CD8-positive, alpha-beta memory T cell (primary cell): ENCODE measurements at regions not wholly inside any gene's neighbourhood (a gene's known extent, or its start where the extent isn't known, plus 50 kb on each side); places are given as distances from the start of the nearest gene placed in this dataset.

Experiments
- CTCF ChIA-PET: fragments of 350-600 bp; sonication (Branson Sonifier 250); formaldehyde crosslinking; loops from one replicate; lab custom pipeline; 2021; ENCODE audit warnings: antibody characterized with exemption; lab: Charles Lee
- POLR2A ChIA-PET: fragments of 350-600 bp; sonication (Branson Sonifier 250); formaldehyde crosslinking; loops from one replicate; lab custom pipeline; 2021; ENCODE audit warnings: antibody characterized with exemption; lab: Charles Lee
- DNase-seq, 5 donors: peaks; one replicate each; pipeline versions ENCODE4 v3.0.0 to v3.0.0-alpha.2; 2020 to 2022; ENCODE audit warnings: mixed read lengths in 1 of 5
- H3K27ac ChIP-seq: one replicate; pipeline ENCODE4 v1.7.0; 2013; ENCODE audit warnings: low read depth, mild to moderate bottlenecking, low read length, moderate library complexity
- H3K27me3 ChIP-seq: 2 replicates; pipeline ENCODE4 v1.7.0; 2013; ENCODE audit warnings: low read length, mild to moderate bottlenecking; ENCODE audit not compliant: insufficient read depth, poor library complexity, severe bottlenecking
- H3K36me3 ChIP-seq: 2 replicates; pipeline ENCODE4 v1.7.0; 2013; ENCODE audit warnings: mild to moderate bottlenecking, low read length, moderate library complexity; ENCODE audit not compliant: insufficient read depth
- H3K4me1 ChIP-seq: 2 replicates; pipeline ENCODE4 v1.7.0; 2013; ENCODE audit warnings: mild to moderate bottlenecking, low read length, moderate library complexity; ENCODE audit not compliant: insufficient read depth
- H3K4me3 ChIP-seq: 2 replicates; pipeline ENCODE4 v1.7.0; 2013; ENCODE audit warnings: mild to moderate bottlenecking, low read length
- H3K9me3 ChIP-seq: 2 replicates; pipeline ENCODE4 v1.7.0; 2013; ENCODE audit warnings: mild to moderate bottlenecking, low read length
- H3K27ac Mint-ChIP-seq, 8 donors: one replicate each; pipeline ENCODE4 v1.8.0; 2020 to 2021; ENCODE audit warnings: mixed read lengths in 8 of 8, mild to moderate bottlenecking in 6 of 8, inconsistent platforms in 3 of 8, moderate library complexity in 3 of 8
- H3K27me3 Mint-ChIP-seq, 2 donors: one replicate each; pipeline ENCODE4 v1.8.0; 2020 to 2021; ENCODE audit warnings: mixed read lengths in 2 of 2, mild to moderate bottlenecking in 1 of 2, moderate library complexity in 1 of 2
- H3K36me3 Mint-ChIP-seq, 3 donors: one replicate each; pipeline ENCODE4 v1.8.0; 2020 to 2021; ENCODE audit warnings: mixed read lengths in 3 of 3, inconsistent platforms in 1 of 3, mild to moderate bottlenecking in 1 of 3
- H3K4me1 Mint-ChIP-seq, 3 donors: one replicate each; pipeline ENCODE4 v1.8.0; 2020 to 2021; ENCODE audit warnings: mixed read lengths in 3 of 3, inconsistent platforms in 1 of 3, mild to moderate bottlenecking in 1 of 3
- H3K4me3 Mint-ChIP-seq, 7 donors: one replicate each; pipeline ENCODE4 v1.8.0; 2020 to 2021; ENCODE audit warnings: mixed read lengths in 7 of 7, mild to moderate bottlenecking in 6 of 7, moderate library complexity in 4 of 7, inconsistent platforms in 2 of 7
- H3K9me3 Mint-ChIP-seq, 5 donors: one replicate each; pipeline ENCODE4 v1.8.0; 2020 to 2022; ENCODE audit warnings: mixed read lengths in 5 of 5, mild to moderate bottlenecking in 3 of 5, moderate library complexity in 2 of 5, inconsistent platforms in 1 of 5

DNA sequence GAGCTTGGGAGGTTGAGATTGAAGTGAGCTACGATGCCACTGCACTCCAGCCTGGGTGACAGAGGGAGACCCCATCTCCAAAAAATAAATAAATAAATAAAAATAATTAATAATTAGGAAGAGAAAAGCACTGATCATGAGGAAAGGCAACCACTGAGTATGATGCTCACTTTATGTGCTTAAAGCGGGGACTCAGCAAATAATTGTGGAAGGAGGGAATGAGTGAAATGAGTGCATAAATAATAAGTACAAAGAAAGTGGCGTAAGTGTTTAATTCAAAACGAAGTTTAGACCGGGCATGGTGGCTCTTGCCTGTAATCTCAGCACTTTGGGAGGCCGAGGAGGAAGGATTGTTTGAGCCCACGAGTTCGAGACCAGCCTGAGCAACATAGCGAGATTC lies 94.9 kb upstream of the MKLN1 start:
- Histone ChIP-seq H3K4me1 (peaks cover 28% of the 10 kb centered on the region), H3K9me3 (no peaks in the 10 kb centered on the region), H3K27ac (no peak overlapping the region), H3K4me3 (no peak overlapping the region), H3K36me3 (no peaks in the 10 kb centered on the region), H3K27me3 (no peaks in the 10 kb centered on the region)
- peak overlapping the region in 3 of 8 donors; percentile 43 to 69 (median 61) for H3K27ac Mint-ChIP-seq
- H3K9me3 Mint-ChIP-seq, result no peaks in the 10 kb centered on the region
- peaks cover 36 to 65% (median 63%) of the 10 kb centered on the region in 3 donors for H3K4me1 Mint-ChIP-seq
- H3K36me3 Mint-ChIP-seq, result no peaks in the 10 kb centered on the region
- no peak overlapping the region for H3K4me3 Mint-ChIP-seq
- ChIA-PET CTCF (interaction anchor here (0.6 kb wide), 1 partner anchor 8 kb away, joined by 4 read pairs; no protein-coding TSS in a partner anchor), POLR2A (interaction anchor here (1.6 to 2.8 kb wide), 2 partner anchors 123 to 126 kb away, joined by 11 to 23 read pairs; no protein-coding TSS in a partner anchor)
- peaks cover 0 to 3% of the 10 kb centered on the region in 2 donors for H3K27me3 Mint-ChIP-seq
- DNase-seq, result no peak

GRCh38 chr7:131233193-131233592 lies 94.5 kb upstream of the MKLN1 start:
- H3K36me3 ChIP-seq, result no peaks in the 10 kb centered on the region
- no peaks in the 10 kb centered on the region for H3K9me3 ChIP-seq
- H3K4me3 ChIP-seq, result no peak overlapping the region
- peaks cover 31% of the 10 kb centered on the region for H3K4me1 ChIP-seq
- no peak overlapping the region for H3K27ac ChIP-seq
- H3K27me3 ChIP-seq, result no peaks in the 10 kb centered on the region
- Mint-ChIP-seq H3K9me3 (no peaks in the 10 kb centered on the region), H3K4me1 (peaks cover 37 to 69% (median 67%) of the 10 kb centered on the region in 3 donors), H3K27ac (peak overlapping the region in 1 of 8 donors; percentile 69), H3K4me3 (no peak overlapping the region), H3K36me3 (no peaks in the 10 kb centered on the region), H3K27me3 (peaks cover 0 to 2% of the 10 kb centered on the region in 2 donors)
- POLR2A ChIA-PET, result interaction anchor here (2.8 kb wide), 1 partner anchor 126 kb away, joined by 23 read pairs; no protein-coding TSS in a partner anchor
- DNase-seq, result no peak
- CTCF ChIA-PET, result no interaction called here

- H3K4me1 ChIP-seq, result peaks cover 35% of the 10 kb centered on the region
- POLR2A ChIA-PET, result interaction anchor here (0.9 to 1.4 kb wide), 3 partner anchors 125 to 129 kb away, joined by 3 to 5 read pairs (median 5); no protein-coding TSS in a partner anchor
- H3K27me3 ChIP-seq, result no peaks in the 10 kb centered on the region
- no peak for DNase-seq
- Mint-ChIP-seq H3K27ac (peak overlapping the region; percentile 68 to 98 (median 94)), H3K9me3 (no peaks in the 10 kb centered on the region), H3K4me3 (peak overlapping the region in 3 of 7 donors; percentile 1 to 57 (median 48)), H3K27me3 (peaks cover 0 to 2% of the 10 kb centered on the region in 2 donors), H3K36me3 (peaks cover 0 to 3% (median 0%) of the 10 kb centered on the region in 3 donors), H3K4me1 (peaks cover 44 to 70% (median 66%) of the 10 kb centered on the region in 3 donors)
- no peaks in the 10 kb centered on the region for H3K36me3 ChIP-seq
- H3K9me3 ChIP-seq, result no peaks in the 10 kb centered on the region
- H3K4me3 ChIP-seq, result no peak overlapping the region
- H3K27ac ChIP-seq, result no peak overlapping the region
- CTCF ChIA-PET, result no interaction called here
Measured at GRCh38 chr7:131234719-131235488, 92.8 kb upstream of the MKLN1 start.

DNA sequence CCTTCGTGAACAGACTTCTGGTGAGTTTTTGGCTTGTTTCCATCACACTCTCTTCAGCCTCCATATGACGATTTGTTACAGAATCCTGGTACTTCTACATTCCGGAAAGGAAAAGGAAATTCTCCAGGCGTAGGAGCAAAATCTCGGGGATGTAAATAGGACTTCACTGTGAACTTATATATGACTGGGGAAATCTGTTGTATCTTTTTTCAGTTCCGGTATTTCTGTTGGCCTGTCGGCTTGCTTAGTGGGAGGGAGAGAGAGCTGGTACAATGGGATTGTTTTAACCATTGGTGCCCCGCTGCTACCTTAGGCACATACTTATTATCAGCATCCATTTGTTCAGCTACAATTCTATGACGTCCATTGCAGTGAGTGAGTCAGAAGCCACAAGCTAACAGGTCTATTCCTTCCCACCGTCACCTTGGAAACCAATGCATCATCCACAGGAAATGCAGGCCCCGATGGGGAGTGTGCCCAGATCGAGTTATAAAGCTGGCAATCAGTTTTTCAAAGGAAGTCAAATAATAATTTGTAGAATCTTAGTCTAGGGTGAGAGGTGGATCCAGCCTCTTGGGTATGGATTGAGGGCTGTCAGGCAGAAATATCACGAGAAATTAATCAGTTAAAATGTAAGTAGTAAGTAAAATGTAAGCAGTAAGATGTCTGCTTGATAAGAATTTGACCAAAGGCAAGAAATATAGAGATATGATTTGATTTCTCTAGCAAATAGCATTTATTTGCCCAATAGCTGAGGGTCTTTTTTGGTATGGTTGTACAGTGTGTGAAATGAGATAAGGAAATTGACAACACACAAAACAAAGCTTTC lies 92.0 kb upstream of the MKLN1 start:
- DNase-seq, result peak; percentile 57 to 92 (median 72)
- ChIA-PET CTCF (interaction anchor here (0.5 to 2.5 kb wide), 3 partner anchors 11 to 346 kb away, joined by 3 to 9 read pairs (median 3); no protein-coding TSS in a partner anchor), POLR2A (interaction anchor here (0.9 kb wide), 1 partner anchor 126 kb away, joined by 3 read pairs; no protein-coding TSS in a partner anchor)
- H3K27me3 Mint-ChIP-seq, result peaks cover 0 to 2% of the 10 kb centered on the region in 2 donors
- H3K4me3 ChIP-seq, result no peak overlapping the region
- peak overlapping the region; percentile 47 for H3K27ac ChIP-seq
- H3K9me3 ChIP-seq, result no peaks in the 10 kb centered on the region
- H3K27me3 ChIP-seq, result no peaks in the 10 kb centered on the region
- peaks cover 0 to 3% (median 0%) of the 10 kb centered on the region in 3 donors for H3K36me3 Mint-ChIP-seq
- peak overlapping the region in 6 of 7 donors; percentile 10 to 57 (median 32) for H3K4me3 Mint-ChIP-seq
- H3K9me3 Mint-ChIP-seq, result no peaks in the 10 kb centered on the region
- H3K36me3 ChIP-seq, result no peaks in the 10 kb centered on the region
- H3K4me1 Mint-ChIP-seq, result peaks cover 41 to 64% (median 58%) of the 10 kb centered on the region in 3 donors
- peak overlapping the region; percentile 67 to 98 (median 94) for H3K27ac Mint-ChIP-seq
- peaks cover 32% of the 10 kb centered on the region for H3K4me1 ChIP-seq

- Histone ChIP-seq H3K27ac (peak overlapping the region; percentile 47), H3K9me3 (no peaks in the 10 kb centered on the region), H3K27me3 (no peaks in the 10 kb centered on the region), H3K4me1 (peaks cover 27% of the 10 kb centered on the region), H3K4me3 (no peak overlapping the region), H3K36me3 (no peaks in the 10 kb centered on the region)
- H3K4me1 Mint-ChIP-seq, result peaks cover 38 to 58% (median 52%) of the 10 kb centered on the region in 3 donors
- ChIA-PET POLR2A (no interaction called here), CTCF (interaction anchor here (0.5 to 2.5 kb wide), 3 partner anchors 11 to 347 kb away, joined by 3 to 9 read pairs (median 3); no protein-coding TSS in a partner anchor)
- H3K27me3 Mint-ChIP-seq, result peaks cover 0 to 2% of the 10 kb centered on the region in 2 donors
- peaks cover 0 to 3% (median 0%) of the 10 kb centered on the region in 3 donors for H3K36me3 Mint-ChIP-seq
- peak overlapping the region in 2 of 7 donors; percentile 40 to 57 for H3K4me3 Mint-ChIP-seq
- no peaks in the 10 kb centered on the region for H3K9me3 Mint-ChIP-seq
- no peak for DNase-seq
- H3K27ac Mint-ChIP-seq, result peak overlapping the region; percentile 67 to 98 (median 94)
Measured at GRCh38 chr7:131236318-131236672, 91.4 kb upstream of the MKLN1 start.

- Histone ChIP-seq H3K4me1 (peaks cover 20% of the 10 kb centered on the region), H3K4me3 (no peak overlapping the region), H3K36me3 (no peaks in the 10 kb centered on the region), H3K9me3 (no peaks in the 10 kb centered on the region), H3K27ac (peak overlapping the region; percentile 25), H3K27me3 (no peaks in the 10 kb centered on the region)
- CTCF ChIA-PET, result interaction anchor here (0.8 to 2.5 kb wide), 5 partner anchors 9 to 262 kb away, joined by 3 to 9 read pairs (median 3); no protein-coding TSS in a partner anchor
- H3K27me3 Mint-ChIP-seq, result peaks cover 0 to 2% of the 10 kb centered on the region in 2 donors
- H3K9me3 Mint-ChIP-seq, result no peaks in the 10 kb centered on the region
- peak overlapping the region; percentile 59 to 98 (median 92) for H3K27ac Mint-ChIP-seq
- POLR2A ChIA-PET, result interaction anchor here (0.6 to 1.1 kb wide), 3 partner anchors 72 to 132 kb away, joined by 4 to 5 read pairs (median 4); no protein-coding TSS in a partner anchor
- H3K4me3 Mint-ChIP-seq, result no peak overlapping the region
- peak in 1 of 5 donors; percentile 22 for DNase-seq
- H3K36me3 Mint-ChIP-seq, result peaks cover 0 to 3% (median 0%) of the 10 kb centered on the region in 3 donors
- peaks cover 30 to 46% (median 39%) of the 10 kb centered on the region in 3 donors for H3K4me1 Mint-ChIP-seq
Measured at GRCh38 chr7:131238347-131238931, 89.2 kb upstream of the MKLN1 start.

GRCh38 chr7:131241386-131241785 lies 86.3 kb upstream of the MKLN1 start:
- DNase-seq, result no peak
- Histone ChIP-seq H3K9me3 (no peaks in the 10 kb centered on the region), H3K36me3 (no peaks in the 10 kb centered on the region), H3K27ac (no peak overlapping the region), H3K4me3 (no peak overlapping the region), H3K4me1 (peaks cover 8% of the 10 kb centered on the region), H3K27me3 (no peaks in the 10 kb centered on the region)
- ChIA-PET POLR2A (no interaction called here), CTCF (interaction anchor here (0.7 kb wide), 1 partner anchor 9 kb away, joined by 4 read pairs; no protein-coding TSS in a partner anchor)
- no peak overlapping the region for H3K4me3 Mint-ChIP-seq
- no peak overlapping the region for H3K27ac Mint-ChIP-seq
- H3K9me3 Mint-ChIP-seq, result no peaks in the 10 kb centered on the region
- peaks cover 0 to 3% (median 0%) of the 10 kb centered on the region in 3 donors for H3K36me3 Mint-ChIP-seq
- H3K27me3 Mint-ChIP-seq, result peaks cover 0 to 1% of the 10 kb centered on the region in 2 donors
- peaks cover 17 to 25% (median 23%) of the 10 kb centered on the region in 3 donors for H3K4me1 Mint-ChIP-seq
